Liver (tissue), 3 donors: ENCODE measurements at regions not wholly inside any gene's neighbourhood (a gene's known extent, or its start where the extent isn't known, plus 50 kb on each side); places are given as distances from the start of the nearest gene placed in this dataset.

ENCODE experiments used
- ATF3 ChIP-seq: IDR thresholded peaks from 2 replicates; pipeline ENCODE4 v1.6.1; 2016; ENCODE audit warnings: antibody characterized with exemption
- CTCF ChIP-seq: fragments of 150-350 bp; IDR thresholded peaks from 2 replicates; pipeline ENCODE4 v1.5.1; 2017; ENCODE audit warnings: improper control_type of control experiment, low read depth, low read length; ENCODE audit not compliant: missing input control
- MAX ChIP-seq: IDR thresholded peaks from 2 replicates; pipeline ENCODE4 v1.6.1; 2016; ENCODE audit warnings: antibody characterized with exemption
- donor health status: healthy.
- donor health status: healthy.

- TF ChIP-seq CTCF (no peak), ATF3 (no peak), MAX (no peak)
Measured at GRCh38 chr3:95832146-95832545, 982.2 kb upstream of the EPHA6 start.
